HCEC 1CT (cell line): ENCODE measurements at regions not wholly inside any gene's neighbourhood (a gene's known extent, or its start where the extent isn't known, plus 50 kb on each side); places are given as distances from the start of the nearest gene placed in this dataset.
A peak's percentile ranks its signal among the peaks of the same experiment; 100 is the strongest.

Experiments
- DNase-seq: peaks from one replicate; pipeline ENCODE4 v3.0.0-alpha.2; 2017

GRCh38 chr12:28110329-28110728 lies 79.9 kb upstream of the CCDC91 start:
- DNase-seq, result no peak

GRCh38 chr12:28114488-28114887 lies 75.8 kb upstream of the CCDC91 start:
- DNase-seq, result peak; percentile 82

GRCh38 chr12:28121433-28121832 lies 68.8 kb upstream of the CCDC91 start:
- peak; percentile 30 for DNase-seq

DNA sequence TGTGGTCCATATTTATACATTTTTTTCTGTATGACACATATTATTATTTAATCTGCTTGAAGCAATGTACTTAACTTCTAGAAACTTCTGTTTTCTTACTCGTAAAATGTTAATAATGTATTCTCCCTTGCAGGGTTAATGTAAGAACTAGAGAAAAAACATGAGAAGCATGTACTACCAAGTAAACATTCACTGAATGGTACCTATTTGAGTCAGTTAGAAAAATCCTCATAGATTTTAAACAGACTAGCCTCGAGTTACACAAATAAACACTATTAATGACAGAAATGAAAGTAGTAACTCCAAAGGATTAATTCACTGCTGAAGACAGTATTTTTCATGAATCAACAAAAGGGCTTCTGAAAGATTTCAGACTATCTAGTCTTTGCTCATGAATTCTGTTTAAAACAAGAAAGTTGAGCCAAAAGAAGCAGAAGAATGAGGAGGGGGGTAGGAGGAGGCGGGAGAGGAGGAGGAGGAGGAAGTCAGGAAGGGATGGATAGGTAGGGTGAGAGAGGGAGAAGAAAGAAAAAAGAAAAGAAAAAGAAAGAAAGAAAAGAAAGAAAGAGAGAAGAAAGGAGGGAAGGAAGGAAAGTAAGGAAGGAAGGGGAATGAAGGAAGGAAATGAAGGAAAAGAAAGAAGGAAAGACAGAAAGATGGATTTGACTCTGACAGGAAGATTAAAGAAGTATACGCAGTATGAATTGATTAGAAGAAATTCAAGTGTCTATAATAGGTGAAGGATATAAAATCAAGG lies 68.2 kb upstream of the CCDC91 start:
- no peak for DNase-seq

GRCh38 chr12:28122756-28123155 lies 67.5 kb upstream of the CCDC91 start:
- DNase-seq, result no peak

DNA sequence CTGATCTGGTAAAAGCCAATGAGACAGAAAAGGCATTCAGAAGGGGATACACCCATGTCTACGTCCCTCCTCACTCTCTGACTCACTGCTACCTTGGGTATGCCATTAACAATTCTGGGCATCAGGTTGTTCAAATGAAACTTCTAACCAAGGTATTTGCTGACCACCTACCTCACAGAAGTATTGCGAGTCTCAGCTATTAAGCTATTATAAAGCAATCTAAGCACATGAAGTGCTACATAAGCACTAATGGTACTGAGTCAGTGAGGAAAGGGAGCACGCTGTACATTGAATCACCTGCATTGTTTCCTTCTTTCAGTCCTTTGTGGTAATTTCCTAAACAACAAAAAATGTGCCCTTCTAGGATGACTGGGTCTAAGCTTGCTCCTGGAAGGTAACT lies 62.8 kb upstream of the CCDC91 start:
- no peak for DNase-seq

- no peak for DNase-seq
Observed at GRCh38 chr12:28129031-28129430, 61.2 kb upstream of the CCDC91 start.

DNA sequence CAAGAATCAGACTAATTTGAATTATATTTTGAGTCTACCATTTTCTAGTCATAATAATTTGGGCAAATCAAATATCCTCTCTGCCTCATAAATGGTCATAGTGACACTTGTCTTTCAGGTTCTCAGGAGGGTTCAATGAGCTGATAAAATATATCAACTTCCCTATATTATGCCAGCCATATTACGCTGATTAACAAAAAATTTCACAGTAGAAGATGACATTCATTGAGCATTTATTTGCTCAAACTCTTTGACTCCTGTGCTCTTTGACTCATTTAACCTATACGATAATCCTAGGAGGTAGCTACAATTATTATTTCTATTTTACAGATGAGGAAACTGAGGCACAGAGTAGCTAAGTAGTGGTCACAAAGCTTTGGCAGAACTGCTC lies 60.0 kb upstream of the CCDC91 start:
- DNase-seq, result no peak

DNA sequence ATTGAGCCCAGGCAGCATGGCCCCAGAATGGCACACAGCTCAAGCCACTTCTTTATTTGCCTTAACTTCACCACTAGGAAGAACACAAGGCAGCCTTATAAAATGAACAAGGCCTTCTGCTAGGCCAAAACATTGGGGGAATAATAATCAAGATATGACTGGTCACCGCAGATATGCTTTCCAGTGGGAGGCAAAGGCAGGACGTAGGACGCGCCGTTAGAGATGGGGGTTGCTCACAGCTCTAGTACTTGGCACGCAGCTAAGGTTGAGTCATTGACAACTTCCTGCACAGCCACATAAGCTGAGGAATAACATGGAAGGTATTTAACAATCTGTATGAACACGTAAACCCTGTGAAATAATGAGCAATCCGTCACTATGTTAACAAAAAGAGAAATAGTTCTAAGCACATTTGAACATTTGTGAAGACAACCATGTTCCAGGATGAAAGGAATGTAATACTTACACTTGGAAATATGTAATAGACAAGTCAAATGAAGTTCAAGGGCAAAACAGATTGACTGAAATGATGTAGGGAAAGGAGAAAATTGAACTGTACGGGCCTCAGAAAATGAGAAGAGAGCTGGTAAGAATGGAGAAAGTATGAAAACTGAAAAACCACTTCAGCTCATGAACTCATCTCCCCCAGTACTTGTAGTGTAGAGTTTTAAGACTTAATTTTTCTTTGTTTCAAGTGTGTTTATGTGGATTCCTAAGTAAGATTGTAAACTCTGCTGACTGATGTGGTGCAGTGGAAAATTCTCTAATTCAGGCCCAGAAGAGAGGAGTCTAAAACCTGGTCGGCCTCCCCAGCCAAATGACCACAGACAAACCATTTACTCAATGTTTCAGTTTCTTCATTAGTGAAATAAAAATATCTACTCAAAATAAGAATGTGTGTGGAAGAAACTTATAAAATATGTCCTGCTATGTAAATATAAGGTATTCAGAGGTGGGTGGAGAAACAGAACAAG lies 59.3 kb upstream of the CCDC91 start:
- peak; percentile 99 for DNase-seq

DNA sequence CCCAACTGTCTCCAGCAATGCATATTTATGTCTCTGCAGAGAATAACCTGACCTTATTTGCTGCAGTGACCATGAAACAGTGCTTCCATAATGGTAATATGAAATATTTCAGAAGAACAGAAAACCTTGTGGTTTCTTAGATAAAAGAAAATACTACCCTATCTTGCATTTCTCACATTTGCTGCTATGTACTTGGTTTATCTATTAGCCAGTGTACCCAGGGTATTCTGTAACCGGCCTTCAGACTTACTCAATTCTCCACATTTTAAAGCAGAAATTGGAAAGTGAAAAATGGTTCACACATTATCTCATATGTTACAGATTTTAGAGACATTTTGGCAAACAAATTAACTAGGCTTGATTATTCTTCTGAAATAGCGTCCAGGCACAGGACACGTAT lies 57.9 kb upstream of the CCDC91 start:
- DNase-seq, result no peak

GRCh38 chr12:28135801-28136439 lies 54.3 kb upstream of the CCDC91 start:
- no peak for DNase-seq

- no peak for DNase-seq
Observed at GRCh38 chr12:28137414-28137813, 52.8 kb upstream of the CCDC91 start.

DNA sequence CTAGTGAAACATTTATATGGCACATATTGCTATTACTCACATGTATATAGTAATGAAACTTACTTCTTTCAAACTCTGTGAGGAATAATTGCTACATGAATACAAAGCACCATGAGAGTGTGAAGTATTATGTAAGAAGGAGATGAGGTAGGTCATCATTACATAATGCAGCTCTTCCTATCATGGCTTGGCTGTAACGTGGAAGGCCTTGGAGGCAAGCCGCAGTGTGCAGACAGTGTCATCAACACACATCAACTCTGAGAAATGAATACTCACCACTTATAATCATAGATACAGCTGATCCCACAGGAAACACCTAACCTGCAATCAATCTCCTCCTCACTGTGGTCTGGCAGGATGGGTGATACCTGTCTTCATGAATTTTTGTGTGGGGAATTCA lies 49.9 kb upstream of the CCDC91 start:
- no peak for DNase-seq
